HS-5 (cell line): ENCODE measurements at regions not wholly inside any gene's neighbourhood (a gene's known extent, or its start where the extent isn't known, plus 50 kb on each side); places are given as distances from the start of the nearest gene placed in this dataset.

ENCODE experiments used
- DNase-seq: peaks from one replicate; pipeline ENCODE4 v3.0.0-alpha.2; 2012; ENCODE audit warnings: low read depth

DNA sequence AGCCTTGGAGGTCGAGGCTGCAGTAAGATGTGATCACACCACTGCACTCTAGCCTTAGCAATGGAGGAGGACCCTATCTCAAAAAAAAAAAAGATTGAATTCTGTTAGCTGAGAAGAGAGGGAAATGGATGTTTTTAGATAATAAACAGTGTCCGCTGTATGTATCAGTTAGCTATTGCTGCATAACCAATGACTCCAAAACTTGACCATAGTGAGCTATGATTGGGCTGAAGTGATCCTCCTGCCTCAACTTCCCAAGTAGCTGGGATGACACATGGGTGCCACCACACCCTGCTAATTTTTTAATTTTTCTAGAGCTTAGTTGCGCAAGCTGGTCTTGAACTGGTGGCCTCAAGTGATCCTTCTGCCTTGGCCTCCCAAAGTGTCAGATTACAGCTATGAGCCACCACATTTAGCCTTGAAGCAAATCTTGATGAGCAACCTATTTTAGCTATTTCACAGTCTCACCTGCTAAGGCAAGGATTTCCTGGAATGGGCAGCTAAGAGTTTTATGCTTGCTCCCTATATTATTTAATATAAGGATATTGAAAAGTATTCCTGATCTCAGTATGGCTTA, 68.3 kb upstream of the ATF7IP2 start:
- no peak for DNase-seq

GRCh38 chr16:10318798-10319500, 66.9 kb upstream of the ATF7IP2 start:
- no peak for DNase-seq

GRCh38 chr16:10321407-10322387, 64.2 kb upstream of the ATF7IP2 start:
- no peak for DNase-seq

- DNase-seq = no peak
Observed at GRCh38 chr16:10322723-10323527, 62.9 kb upstream of the ATF7IP2 start.

- no peak for DNase-seq
Observed at GRCh38 chr16:10323528-10323869, 62.4 kb upstream of the ATF7IP2 start.

DNA sequence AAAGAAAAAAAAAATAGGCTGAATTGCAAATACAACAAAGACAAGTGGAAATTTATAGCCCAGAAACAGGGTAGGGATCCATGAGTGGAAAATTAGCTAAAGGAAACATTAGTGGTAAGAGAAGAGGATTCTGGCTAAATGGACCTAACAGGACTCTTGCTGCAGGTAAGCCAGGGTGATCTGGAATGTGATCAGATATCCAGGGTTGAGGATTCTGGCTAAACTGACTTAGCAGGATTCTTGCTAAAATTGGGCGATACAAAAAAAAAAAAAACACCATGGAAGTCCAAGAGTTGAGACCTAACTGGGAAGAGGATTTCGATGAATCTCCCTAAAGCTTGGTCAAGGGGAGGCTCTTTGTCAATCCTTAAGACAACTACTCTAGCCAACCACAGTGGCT, 61.7 kb upstream of the ATF7IP2 start:
- no peak for DNase-seq

GRCh38 chr16:10325783-10326543, 59.9 kb upstream of the ATF7IP2 start:
- no peak for DNase-seq

- DNase-seq = no peak
Observed at GRCh38 chr16:10326647-10327046, 59.2 kb upstream of the ATF7IP2 start.

DNA sequence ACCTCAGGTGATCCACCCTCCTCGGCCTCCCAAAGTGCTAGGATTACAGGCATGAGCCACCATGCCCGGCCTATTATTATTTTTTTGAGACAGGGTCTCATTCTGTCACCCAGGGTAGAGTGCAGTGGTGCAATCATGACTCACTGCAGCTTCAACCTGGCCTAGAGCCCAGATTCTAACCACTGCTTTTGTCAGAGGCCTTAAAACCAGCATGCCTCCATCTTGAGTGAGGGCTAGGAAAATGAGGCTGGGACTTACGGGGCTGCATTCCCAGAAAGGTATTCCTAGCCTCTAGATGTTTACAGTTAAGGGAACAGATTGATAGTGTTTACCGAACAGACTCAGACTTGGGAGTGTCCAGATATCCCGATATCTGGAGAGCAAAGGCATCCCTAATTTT, 57.6 kb upstream of the ATF7IP2 start:
- DNase-seq = peak; percentile 61

- DNase-seq = no peak
Observed at GRCh38 chr16:10332241-10332640, 53.6 kb upstream of the ATF7IP2 start.

- no peak for DNase-seq
Observed at GRCh38 chr16:10332775-10333174, 53.1 kb upstream of the ATF7IP2 start.

GRCh38 chr16:10333321-10334032, 52.4 kb upstream of the ATF7IP2 start:
- no peak for DNase-seq

GRCh38 chr16:10335681-10336080, 50.2 kb upstream of the ATF7IP2 start:
- DNase-seq = no peak
